HG03139 (cell line): ENCODE measurements at regions not wholly inside any gene's neighbourhood (a gene's known extent, or its start where the extent isn't known, plus 50 kb on each side); places are given as distances from the start of the nearest gene placed in this dataset.
A peak's percentile ranks its signal among the peaks of the same experiment; 100 is the strongest.
"Not testable (repeated sequence)": the region's sequence is repeated elsewhere in the genome, so short reads cannot be mapped to it uniquely, and the experiment has no call there.

Experiments used
- ATAC-seq: cut with Tn5 transposase; IDR thresholded peaks from one replicate; pipeline ENCODE4 v1.9.1; 2021; ENCODE audit not compliant: unreplicated experiment

DNA sequence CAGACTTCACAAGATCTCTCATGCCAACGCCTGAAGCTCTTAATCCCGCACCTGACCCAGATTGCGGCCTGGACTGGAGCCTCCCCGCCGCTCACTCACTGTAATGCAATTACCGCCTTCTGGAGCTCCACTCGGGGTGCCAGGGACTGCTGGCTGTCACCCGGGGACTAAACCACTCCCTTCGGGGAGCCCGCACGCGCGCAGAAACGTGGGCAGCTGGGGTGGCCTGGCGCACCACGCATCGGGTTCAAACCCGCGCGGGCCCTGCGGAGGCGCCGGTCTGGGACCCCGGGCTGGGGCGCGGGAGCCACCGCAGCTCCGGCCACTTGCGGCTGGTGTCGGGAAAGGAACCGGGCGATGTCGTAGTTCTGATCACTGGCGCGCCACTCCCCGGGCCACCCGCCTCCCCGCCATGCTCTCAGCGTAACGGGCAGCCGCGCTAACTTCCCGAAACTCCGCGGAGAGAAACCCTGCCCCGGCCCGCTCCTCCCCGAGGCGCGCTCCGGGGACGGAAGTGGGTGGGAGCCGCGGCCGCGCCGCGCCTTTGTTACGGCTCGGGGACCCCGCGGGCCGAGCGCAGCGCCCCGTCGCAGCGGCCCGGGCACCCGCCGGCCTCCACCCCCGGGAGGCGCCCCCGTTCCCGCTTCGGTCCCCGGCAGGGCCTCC is 100.3 kb upstream of the SVIL start:
- ATAC-seq: peak; percentile 46

- ATAC-seq: no peak
Measured at GRCh38 chr10:29734640-29734961, 99.8 kb upstream of the SVIL start.

DNA sequence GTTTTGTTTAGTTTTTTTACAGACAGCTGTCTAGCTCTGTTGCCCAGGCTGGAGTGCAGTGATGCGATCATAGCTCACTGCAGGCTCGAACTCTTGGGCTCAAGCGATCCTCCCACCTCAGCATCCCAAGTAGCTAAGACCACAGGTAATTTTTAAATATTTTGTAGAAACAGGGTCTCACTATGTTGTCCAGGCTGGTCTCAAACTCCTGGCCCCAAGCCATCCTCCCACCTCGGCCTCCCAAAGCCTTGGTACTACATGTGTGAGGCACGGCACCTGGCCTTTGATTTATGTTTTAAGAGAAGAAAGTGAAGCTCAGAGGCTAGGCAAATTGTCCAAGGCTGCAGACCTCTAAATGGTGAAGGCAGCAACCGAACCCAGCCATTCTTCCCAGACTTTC is 98.6 kb upstream of the SVIL start:
- no peak for ATAC-seq

GRCh38 chr10:29732918-29733317 is 98.1 kb upstream of the SVIL start:
- no peak for ATAC-seq

DNA sequence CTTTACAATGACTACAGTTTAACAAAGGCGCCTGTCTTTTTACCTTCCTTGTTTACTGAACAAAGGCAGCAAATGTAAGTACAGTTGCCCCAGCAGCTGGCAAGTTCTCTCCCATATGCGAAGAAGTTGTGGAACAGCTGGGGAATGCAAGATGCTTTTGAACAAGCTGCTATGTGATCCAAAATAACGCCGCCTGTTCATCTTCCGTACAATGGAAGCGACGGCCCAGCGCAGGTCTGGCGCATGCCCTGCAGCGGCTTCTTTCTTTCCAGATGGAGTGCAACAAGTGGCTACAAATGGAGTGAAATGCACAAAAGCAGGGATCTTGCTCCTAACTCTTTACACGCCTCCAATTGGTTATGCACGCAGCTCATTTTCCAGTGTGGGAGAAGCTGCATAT is 97.0 kb upstream of the SVIL start:
- no peak for ATAC-seq

DNA sequence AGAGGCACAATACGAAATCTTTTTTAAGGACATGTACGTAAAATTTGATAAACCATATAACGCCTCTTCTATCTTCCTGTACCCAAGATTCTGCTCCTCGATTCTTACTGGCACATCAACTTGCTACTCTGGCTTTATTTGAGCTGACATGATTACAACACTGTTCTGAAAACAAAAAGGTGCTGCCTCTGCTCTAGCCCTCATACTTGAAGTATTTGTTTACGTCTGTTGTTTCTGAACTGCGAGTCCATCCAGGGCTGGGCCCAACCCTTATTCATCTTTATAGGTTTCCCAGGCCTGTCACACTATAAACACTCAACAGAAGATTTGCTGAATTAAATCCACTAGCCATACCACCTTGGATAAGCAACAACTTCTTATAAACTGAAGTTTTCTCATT is 96.2 kb upstream of the SVIL start:
- ATAC-seq: no peak

GRCh38 chr10:29730458-29730857 is 95.7 kb upstream of the SVIL start:
- ATAC-seq: no peak

- no peak for ATAC-seq
Measured at GRCh38 chr10:29728541-29729049, 93.8 kb upstream of the SVIL start.

- ATAC-seq: not testable (repeated sequence)
Measured at GRCh38 chr10:29725927-29726326, 91.2 kb upstream of the SVIL start.

DNA sequence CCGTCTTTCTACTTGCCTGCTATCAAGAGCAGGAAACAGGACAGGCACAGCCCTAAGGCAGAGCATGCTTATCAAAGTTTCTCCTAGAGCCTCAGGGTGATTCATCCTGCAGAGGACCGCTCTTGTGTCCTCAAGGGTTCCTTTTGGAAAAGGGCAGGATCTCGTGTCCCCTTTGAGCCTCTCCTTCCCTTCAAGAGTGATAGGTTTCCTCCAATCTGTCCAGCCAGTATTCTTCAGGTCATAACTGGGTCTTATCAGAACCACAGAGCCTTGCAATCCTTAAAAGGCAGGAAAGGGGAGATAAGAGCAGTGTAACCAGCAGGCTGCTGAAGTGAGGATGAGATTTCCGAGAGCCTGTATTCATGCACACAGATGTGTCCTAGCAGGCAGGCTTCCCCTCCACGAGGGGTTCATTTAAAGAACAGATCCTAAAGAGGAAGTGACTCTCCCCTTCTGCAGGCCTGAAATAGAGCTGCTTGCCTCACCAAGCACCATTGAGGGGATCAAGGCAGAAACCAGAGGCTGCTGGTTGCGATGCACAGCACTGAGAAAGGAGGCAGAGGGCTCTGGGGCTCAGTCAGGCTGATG is 90.5 kb upstream of the SVIL start:
- ATAC-seq: no peak

GRCh38 chr10:29723726-29724125 is 89.0 kb upstream of the SVIL start:
- no peak for ATAC-seq

- ATAC-seq: no peak
Measured at GRCh38 chr10:29722777-29723176, 88.0 kb upstream of the SVIL start.

DNA sequence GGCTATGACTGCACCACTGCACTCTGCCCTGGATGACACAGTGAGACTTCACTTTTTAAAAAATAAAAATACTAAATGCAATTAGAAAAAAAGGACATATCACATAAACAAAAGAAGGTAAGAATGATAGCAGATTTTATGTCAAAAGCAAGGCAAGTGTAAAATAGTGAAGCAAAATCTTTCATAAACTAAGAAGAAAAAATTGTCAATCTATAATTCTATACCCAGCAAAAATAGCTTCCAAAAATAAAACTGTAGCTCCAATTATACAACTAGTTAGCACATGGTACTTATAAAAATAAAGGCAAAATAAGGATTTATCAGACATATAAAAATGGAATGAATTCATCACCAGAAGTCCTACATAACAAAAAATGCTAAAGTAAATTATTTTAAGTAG is 85.4 kb upstream of the SVIL start:
- no peak for ATAC-seq

DNA sequence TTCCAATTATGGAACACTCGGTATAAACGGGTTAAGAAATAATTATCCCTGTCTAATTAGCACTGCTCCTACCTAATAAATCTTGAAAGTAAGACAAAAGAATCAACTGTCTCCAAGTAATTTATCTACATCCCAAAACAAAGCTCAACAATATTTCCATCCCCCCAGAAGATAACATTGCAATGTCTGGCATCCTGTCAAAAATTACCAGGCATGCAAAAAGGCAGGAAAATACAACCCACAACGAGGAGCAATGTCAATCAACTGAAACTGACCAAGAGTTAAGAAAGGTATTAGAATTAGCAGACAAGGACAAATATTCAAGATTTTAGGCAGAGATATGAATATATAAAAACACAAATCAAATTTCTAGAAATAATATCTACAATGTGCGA is 84.5 kb upstream of the SVIL start:
- ATAC-seq: no peak

- no peak for ATAC-seq
Measured at GRCh38 chr10:29715296-29715695, 80.5 kb upstream of the SVIL start.

- no peak for ATAC-seq
Measured at GRCh38 chr10:29714096-29714874, 79.5 kb upstream of the SVIL start.

GRCh38 chr10:29713450-29713849 is 78.7 kb upstream of the SVIL start:
- ATAC-seq: no peak

DNA sequence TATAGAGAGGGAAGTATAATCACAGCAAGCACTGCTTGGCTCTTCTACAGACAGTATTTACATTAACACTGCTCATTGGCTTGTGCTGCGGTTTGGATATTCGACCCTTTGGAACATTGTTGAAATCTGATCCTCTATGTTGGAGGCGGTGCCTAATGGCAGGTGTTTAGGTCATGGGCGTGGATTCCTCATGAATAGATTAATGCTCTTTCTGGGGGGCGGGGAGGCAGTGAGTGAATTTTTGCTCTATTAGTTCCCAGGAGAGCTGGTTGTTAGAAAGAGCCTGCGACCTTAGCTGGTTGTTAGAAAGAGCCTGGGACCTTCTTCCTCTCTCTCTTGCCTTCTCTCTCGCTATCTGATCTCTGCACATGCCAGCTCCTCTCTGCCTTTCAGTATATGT is 77.3 kb upstream of the SVIL start:
- ATAC-seq: no peak

GRCh38 chr10:29710128-29710527 is 75.4 kb upstream of the SVIL start:
- no peak for ATAC-seq

GRCh38 chr10:29709484-29710002 is 74.8 kb upstream of the SVIL start:
- ATAC-seq: no peak

- ATAC-seq: no peak
Measured at GRCh38 chr10:29703271-29703670, 68.5 kb upstream of the SVIL start.
